GM13977 (cell line): ENCODE measurements at regions not wholly inside any gene's neighbourhood (a gene's known extent, or its start where the extent isn't known, plus 50 kb on each side); places are given as distances from the start of the nearest gene placed in this dataset.

Source experiments
- DNase-seq: peaks from one replicate; pipeline ENCODE4 v3.0.0; 2012; ENCODE audit warnings: low spot score
- CTCF ChIP-seq: IDR thresholded peaks from 2 replicates; pipeline ENCODE4 v1.5.1; 2012; ENCODE audit warnings: mild to moderate bottlenecking, control low read depth; ENCODE audit not compliant: insufficient read depth; ENCODE audit errors: extremely low read depth, missing control alignments
- in situ Hi-C: fragments of 300-500 bp; cut with MboI; formaldehyde crosslinking; loops from one replicate; pipeline ENCODE4 v1.12.0; 2022; ENCODE audit warnings: low sequenced_read_pairs, low pct_unique_long_range_greater_than_20kb, mixed read lengths, inconsistent platforms; ENCODE audit not compliant: unreplicated experiment

GRCh38 chr4:180448306-180448705 is 1794.9 kb upstream of the TENM3 start:
- in situ Hi-C loops, result no loop called here
- no peak for TF ChIP-seq CTCF
- no peak for DNase-seq

- in situ Hi-C loops, result no loop called here
- TF ChIP-seq CTCF, result peak; percentile 53
- no peak for DNase-seq
These were observed 1793.7 kb upstream of the TENM3 start for GRCh38 chr4:180449395-180449956.

GRCh38 chr4:180455226-180455625 is 1788.0 kb upstream of the TENM3 start:
- no peak for TF ChIP-seq CTCF
- in situ Hi-C loops, result no loop called here
- DNase-seq, result no peak

GRCh38 chr4:180456928-180457327 is 1786.3 kb upstream of the TENM3 start:
- DNase-seq, result no peak
- no peak for TF ChIP-seq CTCF
- in situ Hi-C loops, result no loop called here

GRCh38 chr4:180462116-180462515 is 1781.1 kb upstream of the TENM3 start:
- no peak for DNase-seq
- no peak for TF ChIP-seq CTCF
- in situ Hi-C loops, result no loop called here

- in situ Hi-C loops, result no loop called here
- TF ChIP-seq CTCF, result no peak
- no peak for DNase-seq
These were observed 1777.8 kb upstream of the TENM3 start for GRCh38 chr4:180465364-180465763.

- TF ChIP-seq CTCF, result no peak
- in situ Hi-C loops, result no loop called here
- no peak for DNase-seq
These were observed 1760.2 kb upstream of the TENM3 start for GRCh38 chr4:180483036-180483435.
